HL-60 (cell line): ENCODE measurements at regions not wholly inside any gene's neighbourhood (a gene's known extent, or its start where the extent isn't known, plus 50 kb on each side); places are given as distances from the start of the nearest gene placed in this dataset.

Experiments used
- DNase-seq, 2 experiments: peaks; one replicate each; pipeline ENCODE4 v3.0.0-alpha.2; 2010 to 2020; ENCODE audit warnings: low read depth in 1 of 2, low spot score in 1 of 2
- H3K27ac ChIP-seq: fragments of 250-450 bp; sonication (Bioruptor Pico); replicated peaks from 2 replicates; pipeline ENCODE4 v1.5.1; 2020; ENCODE audit warnings: mild to moderate bottlenecking, moderate library complexity
- H3K27me3 ChIP-seq: fragments of 250-450 bp; sonication (Bioruptor Pico); 2 replicates; pipeline ENCODE4 v1.5.1; 2021; ENCODE audit warnings: mild to moderate bottlenecking, moderate library complexity; ENCODE audit not compliant: insufficient read depth, poor library complexity, severe bottlenecking
- H3K4me3 ChIP-seq: replicated peaks from 2 replicates; pipeline ENCODE4 v1.5.1; 2011; ENCODE audit warnings: mild to moderate bottlenecking, control low read depth, low read length; ENCODE audit not compliant: insufficient read depth
- CTCF ChIP-seq: IDR thresholded peaks from one replicate; pipeline ENCODE4 v1.5.1; 2011; ENCODE audit warnings: low read length, control low read depth, inconsistent platforms; ENCODE audit not compliant: insufficient read depth
- GABPA ChIP-seq: IDR thresholded peaks from 2 replicates; pipeline ENCODE4 v1.6.1; 2012; ENCODE audit warnings: low read depth
- POLR2AphosphoS5 ChIP-seq: IDR thresholded peaks from 2 replicates; pipeline ENCODE4 v1.6.1; 2012; ENCODE audit warnings: low read depth
- REST ChIP-seq: IDR thresholded peaks from 2 replicates; pipeline ENCODE4 v1.6.1; 2012; ENCODE audit warnings: low read depth; ENCODE audit not compliant: insufficient replicate concordance
- SPI1 ChIP-seq: IDR thresholded peaks from 2 replicates; pipeline ENCODE4 v1.6.1; 2012; ENCODE audit warnings: low read depth, mild to moderate bottlenecking, borderline replicate concordance

GRCh38 chr6:163738725-163739407 lies 324.3 kb downstream of the QKI start:
- TF ChIP-seq GABPA: no peak
- TF ChIP-seq REST: no peak
- TF ChIP-seq CTCF: no peak
- TF ChIP-seq POLR2AphosphoS5: no peak
- TF ChIP-seq SPI1: no peak
- no peak overlapping the region for H3K27ac ChIP-seq
- no peaks in the 10 kb centered on the region for H3K27me3 ChIP-seq
- no peak overlapping the region for H3K4me3 ChIP-seq
- no peak for DNase-seq

DNA sequence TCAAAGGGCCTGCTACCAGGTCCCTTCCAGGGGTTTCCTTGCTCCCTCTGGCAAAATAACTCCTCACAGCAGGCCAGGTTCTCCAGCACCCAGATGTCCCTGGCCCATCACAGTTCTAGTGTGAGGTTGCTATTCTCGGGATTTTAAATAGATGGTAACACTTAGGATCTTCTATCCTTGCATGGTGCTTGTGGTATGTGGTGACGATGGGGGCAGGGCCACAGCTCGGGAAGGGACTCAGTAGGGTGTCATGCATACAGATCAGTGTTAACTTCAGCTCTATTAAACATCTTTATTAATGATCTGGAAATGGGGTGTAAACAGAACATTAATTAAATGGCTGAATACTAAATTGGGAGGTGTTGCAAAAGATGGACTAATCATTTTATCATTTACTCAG lies 323.8 kb downstream of the QKI start:
- Histone ChIP-seq H3K27me3 (no peaks in the 10 kb centered on the region), H3K4me3 (no peak overlapping the region), H3K27ac (no peak overlapping the region)
- DNase-seq: no peak
- TF ChIP-seq REST (no peak), POLR2AphosphoS5 (no peak), CTCF (no peak), GABPA (no peak), SPI1 (no peak)

GRCh38 chr6:163735076-163735475 lies 320.6 kb downstream of the QKI start:
- Histone ChIP-seq H3K27me3 (no peaks in the 10 kb centered on the region), H3K27ac (no peak overlapping the region), H3K4me3 (no peak overlapping the region)
- no peak for DNase-seq
- TF ChIP-seq REST (no peak), GABPA (no peak), SPI1 (no peak), POLR2AphosphoS5 (no peak), CTCF (no peak)
